Activated T-cell treated with anti-CD3 and anti-CD28 coated beads, Interleukin-2, amount 50 U/mL, for 24 hours (primary cell): ENCODE measurements at regions not wholly inside any gene's neighbourhood (a gene's known extent, or its start where the extent isn't known, plus 50 kb on each side); places are given as distances from the start of the nearest gene placed in this dataset.

Experiments
- DNase-seq: peaks from one replicate; pipeline ENCODE4 v3.0.0-alpha.2; 2020
- H3K27ac Mint-ChIP-seq: 2 replicates; pipeline ENCODE4 v1.8.0; 2020; ENCODE audit warnings: mild to moderate bottlenecking, mixed read lengths
- H3K27me3 Mint-ChIP-seq: 2 replicates; pipeline ENCODE4 v1.8.0; 2020; ENCODE audit warnings: mixed read lengths
- H3K36me3 Mint-ChIP-seq: 2 replicates; pipeline ENCODE4 v1.8.0; 2020; ENCODE audit warnings: low read depth, mixed read lengths
- H3K4me1 Mint-ChIP-seq: 2 replicates; pipeline ENCODE4 v1.8.0; 2020; ENCODE audit warnings: low read depth, mixed read lengths
- H3K4me3 Mint-ChIP-seq: 2 replicates; pipeline ENCODE4 v1.8.0; 2020; ENCODE audit warnings: mild to moderate bottlenecking, moderate library complexity, mixed read lengths
- H3K9me3 Mint-ChIP-seq: 2 replicates; pipeline ENCODE4 v1.8.0; 2020; ENCODE audit warnings: mixed read lengths

- H3K9me3 Mint-ChIP-seq: no peaks in the 10 kb centered on the region
- H3K27ac Mint-ChIP-seq: no peak overlapping the region
- no peak for DNase-seq
- H3K27me3 Mint-ChIP-seq: peaks cover 10% of the 10 kb centered on the region
- no peak overlapping the region for H3K4me3 Mint-ChIP-seq
- H3K4me1 Mint-ChIP-seq: no peaks in the 10 kb centered on the region
- H3K36me3 Mint-ChIP-seq: no peaks in the 10 kb centered on the region
These were observed 50.8 kb upstream of the BEND6 start for GRCh38 chr6:56904068-56904467.

DNA sequence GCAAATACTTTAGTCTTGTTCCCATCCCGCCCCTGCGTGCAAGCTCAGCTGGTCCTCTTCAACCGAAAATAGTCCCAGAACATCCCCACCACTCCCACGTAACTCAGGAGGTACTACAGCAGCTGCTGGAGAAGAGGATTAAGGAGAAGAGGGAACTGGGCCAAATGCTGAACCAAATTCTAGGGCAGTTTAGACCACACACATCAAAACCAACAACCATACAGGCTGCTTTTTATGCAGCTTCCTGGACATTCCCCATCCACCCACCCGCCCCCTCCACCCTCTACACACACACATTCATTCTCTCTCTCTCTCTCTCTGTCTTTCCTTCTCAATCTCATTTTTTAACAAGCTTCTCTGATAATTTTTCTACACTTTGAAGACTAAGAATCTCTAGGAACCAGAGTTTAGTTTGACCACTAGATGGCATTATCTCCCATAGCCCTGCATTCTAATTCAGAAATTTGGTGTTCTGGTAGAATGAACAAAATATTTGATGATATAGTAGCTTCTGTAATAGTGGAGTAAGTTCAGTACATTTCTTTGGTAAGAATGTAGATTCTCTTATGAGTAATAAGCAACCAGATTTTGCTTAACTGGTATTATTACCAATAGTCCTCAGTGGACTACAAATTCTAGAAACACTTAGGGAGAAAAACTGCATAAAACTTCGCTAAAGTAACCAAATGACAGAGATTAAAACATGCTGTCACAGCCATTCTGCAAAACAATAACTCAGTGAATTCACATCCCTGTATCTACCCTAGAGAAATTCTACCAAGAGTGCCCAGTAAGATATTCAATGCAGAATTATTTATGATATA lies 52.1 kb upstream of the BEND6 start:
- Mint-ChIP-seq H3K4me1 (no peaks in the 10 kb centered on the region), H3K27me3 (peaks cover 10% of the 10 kb centered on the region), H3K9me3 (no peaks in the 10 kb centered on the region), H3K4me3 (no peak overlapping the region), H3K27ac (no peak overlapping the region), H3K36me3 (no peaks in the 10 kb centered on the region)
- no peak for DNase-seq

GRCh38 chr6:56900784-56901183 lies 54.1 kb upstream of the BEND6 start:
- H3K4me1 Mint-ChIP-seq: no peaks in the 10 kb centered on the region
- H3K9me3 Mint-ChIP-seq: no peaks in the 10 kb centered on the region
- H3K27ac Mint-ChIP-seq: no peak overlapping the region
- no peak for DNase-seq
- H3K27me3 Mint-ChIP-seq: peaks cover 5% of the 10 kb centered on the region
- no peaks in the 10 kb centered on the region for H3K36me3 Mint-ChIP-seq
- H3K4me3 Mint-ChIP-seq: no peak overlapping the region

DNA sequence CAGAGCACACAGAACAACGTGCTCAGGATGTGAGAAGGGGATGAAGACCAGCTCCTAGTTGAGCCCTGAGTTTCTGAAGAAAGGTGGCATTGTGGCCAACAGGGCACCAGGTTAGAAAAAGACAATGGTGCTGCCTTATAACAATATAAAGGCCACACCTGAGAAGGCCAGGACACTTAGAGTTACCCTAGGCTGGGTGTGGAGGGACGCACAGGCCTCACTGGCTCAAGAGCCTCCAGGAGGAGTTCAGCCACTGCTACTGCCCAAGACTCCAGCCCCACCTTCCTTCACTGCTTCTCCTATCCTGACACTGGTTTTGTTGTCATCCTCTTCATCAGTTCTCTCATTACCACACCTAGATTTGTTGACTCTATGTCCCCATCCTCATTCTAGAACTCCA lies 55.2 kb upstream of the BEND6 start:
- Mint-ChIP-seq H3K27me3 (no peaks in the 10 kb centered on the region), H3K27ac (no peak overlapping the region), H3K36me3 (no peaks in the 10 kb centered on the region), H3K4me1 (no peaks in the 10 kb centered on the region), H3K4me3 (no peak overlapping the region), H3K9me3 (no peaks in the 10 kb centered on the region)
- no peak for DNase-seq

DNA sequence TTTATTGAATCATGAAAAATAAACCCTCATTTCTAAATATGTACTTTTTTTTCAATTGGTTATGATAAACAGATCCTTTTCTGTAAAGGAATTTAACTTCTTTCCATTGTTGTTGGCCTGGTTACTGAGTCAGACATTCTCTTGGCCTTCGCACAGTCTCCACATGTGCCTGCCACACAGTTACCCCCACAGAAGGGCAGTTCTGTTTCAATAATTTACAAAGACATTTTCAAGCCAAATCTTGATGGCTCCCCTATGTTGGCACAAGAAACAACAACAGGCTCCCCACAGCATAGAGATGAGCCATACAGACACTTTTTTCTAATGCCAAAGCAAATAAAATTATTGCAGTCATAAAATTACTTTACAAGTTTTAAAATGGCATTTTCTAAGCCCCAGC lies 55.6 kb upstream of the BEND6 start:
- H3K36me3 Mint-ChIP-seq: no peaks in the 10 kb centered on the region
- H3K4me3 Mint-ChIP-seq: no peak overlapping the region
- H3K9me3 Mint-ChIP-seq: no peaks in the 10 kb centered on the region
- DNase-seq: no peak
- H3K27ac Mint-ChIP-seq: no peak overlapping the region
- no peaks in the 10 kb centered on the region for H3K27me3 Mint-ChIP-seq
- H3K4me1 Mint-ChIP-seq: no peaks in the 10 kb centered on the region

DNA sequence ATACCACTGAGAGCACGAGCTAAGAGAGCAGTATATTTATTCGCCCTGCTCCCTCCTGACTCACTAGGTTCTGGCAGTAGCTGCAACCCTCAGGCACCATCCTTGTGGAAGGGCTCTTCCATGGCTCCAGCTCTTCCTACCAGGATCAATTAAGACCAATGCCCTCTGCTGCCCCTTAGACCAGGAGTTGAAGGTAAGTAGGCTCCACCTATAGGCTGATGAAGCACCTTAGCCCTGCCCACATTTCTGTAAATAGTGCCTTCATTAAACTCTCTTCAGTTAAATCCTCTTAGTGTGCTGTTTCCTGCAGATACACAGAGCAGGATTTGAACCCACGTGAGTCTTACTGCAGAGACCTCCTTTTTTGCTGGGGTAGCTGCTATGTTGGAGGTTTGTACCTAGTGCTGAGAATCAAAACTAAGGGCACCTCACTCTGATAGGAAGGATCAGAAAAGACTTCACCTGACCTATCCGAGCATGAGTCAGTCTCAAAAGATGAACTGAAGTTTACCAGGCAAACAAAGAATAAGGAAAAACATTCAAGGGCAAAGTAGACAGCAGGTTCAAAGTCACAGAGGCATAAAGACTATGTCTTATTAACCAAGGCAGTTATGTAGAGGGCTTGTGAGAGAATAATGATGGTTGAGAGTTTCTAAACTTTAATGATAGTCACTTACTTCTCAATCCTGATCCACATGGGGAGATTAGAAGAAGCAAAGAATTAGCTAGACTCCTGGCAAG lies 56.9 kb upstream of the BEND6 start:
- H3K9me3 Mint-ChIP-seq: no peaks in the 10 kb centered on the region
- H3K27ac Mint-ChIP-seq: no peak overlapping the region
- no peaks in the 10 kb centered on the region for H3K27me3 Mint-ChIP-seq
- no peaks in the 10 kb centered on the region for H3K4me1 Mint-ChIP-seq
- H3K4me3 Mint-ChIP-seq: no peak overlapping the region
- H3K36me3 Mint-ChIP-seq: no peaks in the 10 kb centered on the region
- no peak for DNase-seq

DNA sequence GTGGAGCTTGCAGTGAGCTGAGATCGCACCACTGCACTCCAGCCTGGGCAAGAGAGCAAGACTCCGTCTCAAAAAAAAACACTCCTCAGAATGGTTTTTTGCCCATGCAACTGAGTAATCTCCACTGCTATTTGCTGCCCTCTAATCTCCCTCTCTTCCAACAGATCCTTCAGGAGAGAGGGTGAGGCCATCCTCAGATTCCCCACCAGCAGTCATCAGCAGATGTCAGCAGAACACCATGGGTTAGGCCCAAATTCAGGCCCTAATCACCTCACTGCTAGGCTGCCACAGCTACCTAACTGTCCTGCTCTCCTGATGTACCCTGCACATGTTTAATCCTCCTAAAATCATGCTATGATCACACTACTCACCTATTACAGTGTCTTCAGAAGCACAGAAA lies 63.2 kb upstream of the BEND6 start:
- H3K36me3 Mint-ChIP-seq: no peaks in the 10 kb centered on the region
- H3K4me3 Mint-ChIP-seq: no peak overlapping the region
- H3K27ac Mint-ChIP-seq: no peak overlapping the region
- no peak for DNase-seq
- peaks cover 22% of the 10 kb centered on the region for H3K4me1 Mint-ChIP-seq
- H3K27me3 Mint-ChIP-seq: no peaks in the 10 kb centered on the region
- H3K9me3 Mint-ChIP-seq: no peaks in the 10 kb centered on the region

- no peak for DNase-seq
- Mint-ChIP-seq H3K9me3 (no peaks in the 10 kb centered on the region), H3K4me3 (no peak overlapping the region), H3K27me3 (no peaks in the 10 kb centered on the region), H3K4me1 (peaks cover 22% of the 10 kb centered on the region), H3K27ac (peak overlapping the region; percentile 54), H3K36me3 (no peaks in the 10 kb centered on the region)
These were observed 64.1 kb upstream of the BEND6 start for GRCh38 chr6:56890683-56891429.

DNA sequence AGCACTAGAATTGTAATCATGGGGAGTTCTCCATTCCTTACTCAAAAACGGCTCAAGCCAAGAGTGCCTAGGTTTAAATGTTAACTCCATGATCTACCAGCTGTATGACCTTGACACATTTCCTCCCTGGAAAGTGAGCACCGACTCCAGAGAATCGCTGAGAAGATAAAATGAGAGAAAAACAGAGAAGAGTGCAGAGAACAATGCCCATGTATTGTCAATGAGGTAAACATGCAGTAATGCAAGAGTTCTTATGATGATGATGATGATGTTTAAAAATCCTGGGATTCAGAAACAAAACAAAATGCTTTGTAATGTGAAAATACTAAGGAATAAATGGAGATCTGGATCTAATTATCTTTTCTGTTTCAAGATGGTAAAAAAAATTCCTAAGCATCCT lies 64.8 kb upstream of the BEND6 start:
- no peaks in the 10 kb centered on the region for H3K9me3 Mint-ChIP-seq
- H3K4me3 Mint-ChIP-seq: no peak overlapping the region
- H3K4me1 Mint-ChIP-seq: peaks cover 22% of the 10 kb centered on the region
- no peak overlapping the region for H3K27ac Mint-ChIP-seq
- H3K36me3 Mint-ChIP-seq: no peaks in the 10 kb centered on the region
- no peaks in the 10 kb centered on the region for H3K27me3 Mint-ChIP-seq
- no peak for DNase-seq

DNA sequence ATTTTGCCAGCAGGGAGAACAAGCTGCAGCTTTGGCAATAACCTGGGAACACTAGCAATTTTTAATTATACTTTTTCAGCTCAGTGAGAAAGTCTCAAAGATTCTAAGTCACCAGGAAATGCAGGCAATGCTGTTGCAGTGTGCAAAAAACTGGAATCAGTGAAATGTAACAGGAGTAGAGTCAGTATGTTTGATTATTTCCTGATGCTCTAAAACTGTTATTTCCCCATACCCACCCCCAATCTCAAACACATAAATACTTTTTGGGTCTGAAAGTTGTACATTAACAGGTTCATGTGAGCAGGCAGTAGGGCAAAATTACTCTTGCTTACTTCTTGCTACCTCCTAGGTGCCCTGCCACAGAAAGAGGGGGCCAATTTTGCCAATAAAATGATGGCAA lies 65.4 kb upstream of the BEND6 start:
- H3K27me3 Mint-ChIP-seq: peaks cover under 1% of the 10 kb centered on the region
- H3K9me3 Mint-ChIP-seq: no peaks in the 10 kb centered on the region
- H3K4me1 Mint-ChIP-seq: peaks cover 22% of the 10 kb centered on the region
- no peak overlapping the region for H3K27ac Mint-ChIP-seq
- DNase-seq: no peak
- H3K4me3 Mint-ChIP-seq: no peak overlapping the region
- H3K36me3 Mint-ChIP-seq: no peaks in the 10 kb centered on the region

DNA sequence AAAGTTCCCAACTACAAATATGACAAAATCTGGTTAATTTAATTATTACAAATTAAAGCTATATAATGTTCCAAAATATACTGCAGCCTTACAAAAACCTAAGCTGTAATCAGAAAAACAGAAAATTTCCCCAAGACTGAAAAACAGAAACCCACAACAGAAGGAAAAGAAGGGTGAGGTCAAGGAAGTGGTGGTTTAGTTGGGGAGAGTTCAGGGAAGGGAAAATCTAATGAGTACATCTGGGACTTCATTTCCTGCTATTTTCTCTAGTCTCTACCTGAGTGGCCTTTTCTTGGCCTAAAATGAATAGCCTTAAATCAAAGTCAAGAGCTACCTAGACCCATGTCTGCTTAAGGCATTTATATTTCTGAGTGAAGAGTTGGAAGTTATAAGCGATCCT lies 66.2 kb upstream of the BEND6 start:
- Mint-ChIP-seq H3K4me3 (no peak overlapping the region), H3K9me3 (no peaks in the 10 kb centered on the region)

DNA sequence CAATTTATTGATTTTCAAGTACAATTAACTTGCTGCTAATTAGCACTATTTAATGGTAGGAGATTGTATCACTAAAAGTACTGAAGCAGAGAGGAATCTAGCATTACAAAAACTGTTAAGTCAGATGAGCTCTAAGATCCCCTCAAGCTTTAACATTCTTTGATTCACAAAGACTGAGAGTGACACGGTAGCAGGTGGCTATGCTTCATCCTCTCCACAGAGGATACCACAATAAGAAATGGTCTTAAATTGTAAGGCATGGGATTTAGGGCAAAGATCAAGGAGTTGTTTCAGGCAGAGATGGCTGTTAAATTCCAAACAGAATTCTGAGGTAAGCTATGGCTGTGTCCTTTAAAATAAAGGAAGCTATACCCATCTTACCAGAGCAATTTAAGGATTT lies 67.8 kb upstream of the BEND6 start:
- no peak for DNase-seq
- Mint-ChIP-seq H3K27ac (no peak overlapping the region), H3K4me3 (no peak overlapping the region), H3K9me3 (no peaks in the 10 kb centered on the region), H3K4me1 (peaks cover 22% of the 10 kb centered on the region), H3K27me3 (peaks cover 3% of the 10 kb centered on the region), H3K36me3 (no peaks in the 10 kb centered on the region)

More for the DNA sequence above, 66.2 kb upstream of the BEND6 start:
- Mint-ChIP-seq H3K27me3 (peaks cover 3% of the 10 kb centered on the region), H3K27ac (no peak overlapping the region), H3K4me1 (peaks cover 22% of the 10 kb centered on the region), H3K36me3 (no peaks in the 10 kb centered on the region)
- no peak for DNase-seq

DNA sequence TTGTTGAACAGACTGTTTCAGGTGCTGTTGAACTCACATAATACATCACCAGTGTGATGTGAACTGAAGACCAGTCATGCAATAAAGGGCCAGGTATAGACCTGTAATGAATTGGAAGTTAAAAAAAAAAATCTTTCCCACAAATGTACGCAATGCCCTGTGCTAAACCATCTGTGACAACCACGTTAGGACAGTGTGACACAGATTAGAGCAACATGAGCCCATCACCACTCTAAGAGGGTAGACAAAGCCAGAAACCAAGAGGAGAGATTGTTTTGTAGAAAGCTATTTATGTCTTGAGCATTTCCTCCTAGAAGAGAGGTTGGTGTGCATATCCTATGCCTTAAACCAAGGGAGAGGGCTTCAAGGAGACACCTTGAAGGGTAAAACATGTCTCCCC lies 77.0 kb upstream of the BEND6 start:
- H3K4me1 Mint-ChIP-seq: no peaks in the 10 kb centered on the region
- H3K27me3 Mint-ChIP-seq: peaks cover 7% of the 10 kb centered on the region
- H3K36me3 Mint-ChIP-seq: no peaks in the 10 kb centered on the region
- no peak overlapping the region for H3K27ac Mint-ChIP-seq
- H3K4me3 Mint-ChIP-seq: no peak overlapping the region
- no peak for DNase-seq
- no peaks in the 10 kb centered on the region for H3K9me3 Mint-ChIP-seq

GRCh38 chr6:56875961-56876360 lies 78.9 kb upstream of the BEND6 start:
- no peaks in the 10 kb centered on the region for H3K36me3 Mint-ChIP-seq
- no peak for DNase-seq
- H3K27ac Mint-ChIP-seq: no peak overlapping the region
- H3K4me3 Mint-ChIP-seq: no peak overlapping the region
- H3K9me3 Mint-ChIP-seq: no peaks in the 10 kb centered on the region
- H3K27me3 Mint-ChIP-seq: peaks cover 7% of the 10 kb centered on the region
- no peaks in the 10 kb centered on the region for H3K4me1 Mint-ChIP-seq

GRCh38 chr6:56875523-56875922 lies 79.4 kb upstream of the BEND6 start:
- Mint-ChIP-seq H3K27ac (no peak overlapping the region), H3K4me3 (no peak overlapping the region), H3K36me3 (no peaks in the 10 kb centered on the region), H3K9me3 (no peaks in the 10 kb centered on the region), H3K27me3 (peaks cover 7% of the 10 kb centered on the region), H3K4me1 (no peaks in the 10 kb centered on the region)
- no peak for DNase-seq
